Testis (tissue), 2 donors: ENCODE measurements at regions not wholly inside any gene's neighbourhood (a gene's known extent, or its start where the extent isn't known, plus 50 kb on each side); places are given as distances from the start of the nearest gene placed in this dataset.

Source experiments
- DNase-seq: peaks from one replicate; pipeline ENCODE4 v3.0.0-alpha.2; 2019
- H3K27ac ChIP-seq, 2 donors: fragments of 200-600 bp; sonication (generic); one replicate each; pipeline ENCODE4 v1.5.1; 2019
- H3K27me3 ChIP-seq: fragments of 200-600 bp; sonication (generic); one replicate; pipeline ENCODE4 v1.5.1; 2019
- H3K36me3 ChIP-seq: fragments of 200-600 bp; sonication (generic); one replicate; pipeline ENCODE4 v1.5.1; 2017; ENCODE audit warnings: low read depth; ENCODE audit errors: missing control alignments
- H3K4me1 ChIP-seq: fragments of 200-600 bp; sonication (generic); one replicate; pipeline ENCODE4 v1.5.1; 2019
- H3K4me3 ChIP-seq, 2 donors: fragments of 200-600 bp; sonication (generic); one replicate each; pipeline ENCODE4 v1.5.1; 2017 to 2019
- H3K9me3 ChIP-seq: fragments of 200-600 bp; sonication (generic); one replicate; pipeline ENCODE4 v1.5.1; 2017
- POLR2A ChIP-seq: fragments of 450-650 bp; IDR thresholded peaks from one replicate; pipeline ENCODE4 v1.6.1; 2017; ENCODE audit warnings: antibody characterized with exemption, mild to moderate bottlenecking, moderate library complexity
- WGBS, 2 donors: methylation state at CpG; one replicate each; pipeline ENCODE4 v1.1.5; 2018; 5-methylcytosine and 5-hydroxymethylcytosine counted together
- intact Hi-C: fragments of 100-400 bp; cut with DNase I; formaldehyde crosslinking; loops from one replicate; pipeline ENCODE4 v1.15.1; 2023; ENCODE audit warnings: low total_unique reads
- TF ChIP-seq, protein P1 (sequence below), 3 experiments: fragments of 450-650 bp in 2 of 3; fragments of 200-600 bp in 1 of 3; sonication (generic) in 1 of 3; IDR thresholded peaks; one replicate each; pipeline ENCODE4 v1.5.1; 2016 to 2019; ENCODE audit warnings: antibody characterized with exemption in 3 of 3, mild to moderate bottlenecking in 2 of 3, moderate library complexity in 1 of 3

DNA sequence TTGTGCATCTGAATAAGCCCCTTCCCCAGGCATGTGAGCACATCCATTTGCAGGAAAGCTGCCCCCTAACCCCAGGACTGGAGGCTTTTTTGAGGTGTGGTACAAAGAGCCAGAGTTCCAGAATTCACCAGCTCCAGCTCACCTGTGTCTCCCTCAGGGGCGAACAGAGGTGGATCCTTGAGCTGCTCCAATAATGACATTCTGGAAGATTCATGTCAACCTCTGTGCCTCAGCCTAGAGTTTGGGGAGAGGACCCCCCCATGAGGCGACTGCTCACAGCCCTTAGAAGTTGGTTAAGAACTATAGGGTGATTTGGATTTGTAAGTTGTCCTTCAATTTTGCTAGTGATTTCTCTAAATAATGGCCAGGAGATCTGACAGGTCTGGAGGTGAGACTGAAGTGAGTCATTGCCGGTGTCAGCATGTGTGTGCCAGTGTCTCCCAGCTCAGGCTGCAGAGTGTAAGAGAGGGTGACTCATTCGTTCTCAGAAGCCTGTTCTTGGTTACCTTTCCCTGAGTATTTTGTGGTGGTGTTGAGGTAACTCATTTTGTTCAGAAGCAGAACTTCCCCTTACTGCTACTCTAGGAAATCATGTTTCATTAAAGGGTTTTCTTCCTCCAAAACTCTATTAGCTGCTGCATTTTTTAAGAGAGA, 136.9 kb upstream of the TOPAZ1 start:
- H3K4me3 ChIP-seq = no peak overlapping the region
- no peaks in the 10 kb centered on the region for H3K9me3 ChIP-seq
- no peaks in the 10 kb centered on the region for H3K36me3 ChIP-seq
- no peak for DNase-seq
- intact Hi-C loops = no loop called here
- H3K4me1 ChIP-seq = no peaks in the 10 kb centered on the region
- TF ChIP-seq, protein P1, sequence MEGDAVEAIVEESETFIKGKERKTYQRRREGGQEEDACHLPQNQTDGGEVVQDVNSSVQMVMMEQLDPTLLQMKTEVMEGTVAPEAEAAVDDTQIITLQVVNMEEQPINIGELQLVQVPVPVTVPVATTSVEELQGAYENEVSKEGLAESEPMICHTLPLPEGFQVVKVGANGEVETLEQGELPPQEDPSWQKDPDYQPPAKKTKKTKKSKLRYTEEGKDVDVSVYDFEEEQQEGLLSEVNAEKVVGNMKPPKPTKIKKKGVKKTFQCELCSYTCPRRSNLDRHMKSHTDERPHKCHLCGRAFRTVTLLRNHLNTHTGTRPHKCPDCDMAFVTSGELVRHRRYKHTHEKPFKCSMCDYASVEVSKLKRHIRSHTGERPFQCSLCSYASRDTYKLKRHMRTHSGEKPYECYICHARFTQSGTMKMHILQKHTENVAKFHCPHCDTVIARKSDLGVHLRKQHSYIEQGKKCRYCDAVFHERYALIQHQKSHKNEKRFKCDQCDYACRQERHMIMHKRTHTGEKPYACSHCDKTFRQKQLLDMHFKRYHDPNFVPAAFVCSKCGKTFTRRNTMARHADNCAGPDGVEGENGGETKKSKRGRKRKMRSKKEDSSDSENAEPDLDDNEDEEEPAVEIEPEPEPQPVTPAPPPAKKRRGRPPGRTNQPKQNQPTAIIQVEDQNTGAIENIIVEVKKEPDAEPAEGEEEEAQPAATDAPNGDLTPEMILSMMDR (IDR thresholded peaks at IDR 0.05) = no peak
- H3K27ac ChIP-seq = no peak overlapping the region
- 59 to 89% methylated on average over 3 to 4 of the region's 4 CpGs for WGBS, 2 donors
- H3K27me3 ChIP-seq = no peaks in the 10 kb centered on the region

- H3K27ac ChIP-seq = no peak overlapping the region
- H3K36me3 ChIP-seq = no peaks in the 10 kb centered on the region
- 88 to 98% methylated on average over 5 of the region's 5 CpGs for WGBS, 2 donors
- H3K4me1 ChIP-seq = no peaks in the 10 kb centered on the region
- no peaks in the 10 kb centered on the region for H3K27me3 ChIP-seq
- H3K9me3 ChIP-seq = no peaks in the 10 kb centered on the region
- TF ChIP-seq POLR2A = no peak
- TF ChIP-seq, protein P1 (IDR thresholded peaks at IDR 0.05) = no peak
- DNase-seq = no peak
- intact Hi-C loops = no loop called here
- no peak overlapping the region for H3K4me3 ChIP-seq
Measured at GRCh38 chr3:44105571-44105970, 136.1 kb upstream of the TOPAZ1 start.

DNA sequence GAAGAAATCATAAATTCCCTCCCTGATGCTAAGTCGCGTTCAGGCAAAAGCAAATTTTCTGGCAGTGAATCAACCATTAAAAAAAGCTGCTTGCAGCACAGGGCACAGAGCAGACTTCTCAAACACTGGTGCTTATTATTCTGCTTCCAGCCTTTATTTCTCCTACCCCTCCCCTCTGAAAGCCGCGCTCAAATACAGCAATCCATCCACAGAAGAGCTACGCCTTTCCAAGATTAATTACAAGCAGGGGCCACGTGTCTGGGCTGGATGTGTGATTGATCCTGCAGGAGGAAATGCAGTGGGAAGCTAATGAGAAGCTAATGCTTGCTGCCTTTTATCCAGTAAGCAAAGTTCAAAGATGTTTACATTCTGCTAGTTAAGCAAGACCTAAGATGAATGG, 134.9 kb upstream of the TOPAZ1 start:
- H3K4me3 ChIP-seq = no peak overlapping the region
- WGBS, 2 donors = 46 to 49% methylated on average over 6 of the region's 6 CpGs
- intact Hi-C loops = no loop called here
- no peaks in the 10 kb centered on the region for H3K27me3 ChIP-seq
- DNase-seq = no peak
- no peaks in the 10 kb centered on the region for H3K36me3 ChIP-seq
- no peak for TF ChIP-seq POLR2A
- TF ChIP-seq, protein P1 (IDR thresholded peaks at IDR 0.05) = no peak
- no peaks in the 10 kb centered on the region for H3K9me3 ChIP-seq
- no peaks in the 10 kb centered on the region for H3K4me1 ChIP-seq
- H3K27ac ChIP-seq = no peak overlapping the region

DNA sequence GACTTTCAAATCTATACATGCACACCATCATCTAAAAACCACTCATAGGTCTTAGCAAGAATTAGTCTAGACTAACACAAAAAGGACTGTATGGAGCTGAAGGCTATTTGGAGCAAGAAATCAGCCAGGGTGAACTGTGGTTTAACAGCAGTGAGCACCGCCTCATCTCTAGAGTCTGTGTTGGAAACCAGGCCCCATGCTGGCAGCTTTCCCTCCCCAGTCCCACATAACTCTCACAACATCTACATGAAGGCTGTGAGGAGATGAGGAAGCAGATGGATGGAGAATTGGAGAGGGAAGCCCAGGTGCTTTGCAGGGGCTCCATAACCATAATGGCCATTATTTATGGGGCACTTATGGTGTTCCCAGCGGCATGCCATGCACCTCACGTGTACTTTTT, 133.2 kb upstream of the TOPAZ1 start:
- Histone ChIP-seq H3K4me1 (no peaks in the 10 kb centered on the region), H3K9me3 (no peaks in the 10 kb centered on the region), H3K27ac (no peak overlapping the region), H3K27me3 (no peaks in the 10 kb centered on the region), H3K4me3 (no peak overlapping the region), H3K36me3 (no peaks in the 10 kb centered on the region)
- 84 to 95% methylated on average over 3 of the region's 3 CpGs for WGBS, 2 donors
- intact Hi-C loops = no loop called here
- DNase-seq = no peak
- TF ChIP-seq, protein P1 (IDR thresholded peaks at IDR 0.05) = no peak
- TF ChIP-seq POLR2A = no peak

GRCh38 chr3:44109771-44110361, 131.8 kb upstream of the TOPAZ1 start:
- Histone ChIP-seq H3K4me3 (no peak overlapping the region), H3K9me3 (no peaks in the 10 kb centered on the region), H3K27me3 (no peaks in the 10 kb centered on the region), H3K4me1 (no peaks in the 10 kb centered on the region), H3K36me3 (no peaks in the 10 kb centered on the region), H3K27ac (no peak overlapping the region)
- 93 to 95% methylated on average over 7 of the region's 7 CpGs for WGBS, 2 donors
- intact Hi-C loops = no loop called here
- no peak for TF ChIP-seq POLR2A
- TF ChIP-seq, protein P1 (IDR thresholded peaks at IDR 0.05) = no peak
- no peak for DNase-seq
